HG02885 (cell line): ENCODE measurements at regions not wholly inside any gene's neighbourhood (a gene's known extent, or its start where the extent isn't known, plus 50 kb on each side); places are given as distances from the start of the nearest gene placed in this dataset.

ENCODE experiments used
- ATAC-seq: cut with Tn5 transposase; IDR thresholded peaks from one replicate; pipeline ENCODE4 v1.9.1; 2021; ENCODE audit warnings: mild to moderate bottlenecking; ENCODE audit not compliant: unreplicated experiment, poor library complexity

DNA sequence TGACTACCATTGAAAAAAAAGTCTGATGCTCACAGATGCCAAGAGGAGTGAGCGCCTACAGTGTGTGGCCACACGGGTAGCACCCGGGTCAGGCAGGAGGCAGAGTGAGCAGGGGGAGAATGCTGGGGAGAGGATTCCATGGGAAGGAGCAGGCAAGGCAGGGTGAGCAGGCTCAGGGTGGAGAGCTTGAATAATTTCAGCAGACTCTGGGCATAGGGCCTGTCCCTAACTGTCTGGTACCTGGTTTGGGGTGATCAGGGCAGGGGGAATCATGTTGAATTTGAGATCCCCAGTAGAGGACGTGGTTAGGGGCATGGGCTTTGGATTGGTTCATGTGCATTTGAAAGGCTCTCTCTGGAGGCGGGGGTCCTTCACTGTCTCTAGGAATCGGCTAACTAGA is 51.2 kb upstream of the TLR3 start:
- no peak for ATAC-seq

DNA sequence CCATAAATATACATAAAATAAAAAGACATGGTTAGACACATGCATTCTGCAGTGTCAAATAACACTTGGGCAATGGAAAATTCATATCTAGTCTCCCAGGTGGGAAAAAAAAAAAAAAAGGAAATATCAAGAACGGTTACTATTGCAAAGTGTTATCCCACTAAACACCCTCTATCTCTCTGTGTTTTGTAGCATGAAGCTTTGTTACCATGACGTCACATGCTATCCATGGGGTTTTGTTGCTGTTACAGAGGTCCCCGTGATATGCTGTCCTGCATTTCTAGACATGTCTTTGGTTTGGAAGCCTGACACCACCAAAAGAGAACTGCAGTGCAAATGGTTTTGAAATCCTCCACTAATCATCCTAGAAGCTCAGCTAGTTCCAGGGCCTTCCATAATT is 50.7 kb upstream of the TLR3 start:
- ATAC-seq: no peak

DNA sequence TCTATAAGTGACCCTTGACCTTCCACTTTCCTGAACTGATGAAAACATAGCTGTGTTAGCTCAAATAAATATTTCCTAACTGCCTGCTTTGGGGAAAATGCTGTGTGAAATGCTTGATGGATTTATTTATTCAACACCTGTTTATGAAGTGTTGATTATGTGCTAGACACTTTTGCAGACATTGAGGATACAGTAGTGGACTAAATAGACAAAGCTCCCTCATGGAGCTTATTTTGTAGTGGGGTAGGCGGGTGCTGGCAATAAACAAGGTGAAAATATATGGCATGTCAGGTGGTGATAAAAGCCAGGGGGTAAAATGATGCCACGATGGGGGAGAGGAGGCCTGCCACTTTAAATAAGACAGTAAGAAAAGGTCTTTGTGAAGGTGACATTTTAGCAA is 50.2 kb upstream of the TLR3 start:
- ATAC-seq: no peak
